ENCODE measurements at regions not wholly inside any gene's neighbourhood (a gene's known extent, or its start where the extent isn't known, plus 50 kb on each side); places are given as distances from the start of the nearest gene placed in this dataset.
A peak's percentile ranks its signal among the peaks of the same experiment; 100 is the strongest.

DNA sequence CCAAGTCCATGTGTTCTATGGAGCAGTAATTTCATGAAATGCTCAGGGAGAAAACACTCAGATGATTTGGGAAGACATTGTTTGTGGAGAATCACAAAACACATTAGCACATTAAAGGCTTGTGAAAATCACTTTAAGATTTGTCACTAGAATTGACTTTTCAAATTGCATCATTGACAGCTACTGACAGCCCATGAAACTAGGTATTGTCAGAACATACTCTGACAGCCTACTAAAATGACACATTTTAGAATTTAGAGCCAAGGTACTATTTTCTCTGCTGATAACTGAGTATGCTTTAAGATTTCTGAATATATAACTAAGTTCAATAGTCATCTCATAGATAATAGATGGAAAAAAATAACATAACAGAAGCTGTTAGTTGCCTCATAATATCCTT is 67.4 kb upstream of the FOXC1 start:
- H3K27ac ChIP-seq (replicated peaks in 1 of 4) = no peak overlapping the region
- peaks cover 0 to 3% (median 0%) of the 10 kb centered on the region in 4 donors for H3K27me3 ChIP-seq
- peaks cover 0 to 8% (median 3%) of the 10 kb centered on the region in 4 donors for H3K36me3 ChIP-seq
- intact Hi-C loops (cut with DNase I) = no loop called here
- no peak for TF ChIP-seq POLR2A (IDR thresholded peaks at IDR 0.05; ENCODE audit: low read depth)
- TF ChIP-seq, protein P1, sequence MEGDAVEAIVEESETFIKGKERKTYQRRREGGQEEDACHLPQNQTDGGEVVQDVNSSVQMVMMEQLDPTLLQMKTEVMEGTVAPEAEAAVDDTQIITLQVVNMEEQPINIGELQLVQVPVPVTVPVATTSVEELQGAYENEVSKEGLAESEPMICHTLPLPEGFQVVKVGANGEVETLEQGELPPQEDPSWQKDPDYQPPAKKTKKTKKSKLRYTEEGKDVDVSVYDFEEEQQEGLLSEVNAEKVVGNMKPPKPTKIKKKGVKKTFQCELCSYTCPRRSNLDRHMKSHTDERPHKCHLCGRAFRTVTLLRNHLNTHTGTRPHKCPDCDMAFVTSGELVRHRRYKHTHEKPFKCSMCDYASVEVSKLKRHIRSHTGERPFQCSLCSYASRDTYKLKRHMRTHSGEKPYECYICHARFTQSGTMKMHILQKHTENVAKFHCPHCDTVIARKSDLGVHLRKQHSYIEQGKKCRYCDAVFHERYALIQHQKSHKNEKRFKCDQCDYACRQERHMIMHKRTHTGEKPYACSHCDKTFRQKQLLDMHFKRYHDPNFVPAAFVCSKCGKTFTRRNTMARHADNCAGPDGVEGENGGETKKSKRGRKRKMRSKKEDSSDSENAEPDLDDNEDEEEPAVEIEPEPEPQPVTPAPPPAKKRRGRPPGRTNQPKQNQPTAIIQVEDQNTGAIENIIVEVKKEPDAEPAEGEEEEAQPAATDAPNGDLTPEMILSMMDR (IDR thresholded peaks at IDR 0.05) = no peak
- no peak for TF ChIP-seq POLR2AphosphoS5 (IDR thresholded peaks at IDR 0.05)
- no peak for TF ChIP-seq EP300 (IDR thresholded peaks at IDR 0.05)
- no peak overlapping the region for H3K4me3 ChIP-seq
- no peaks in the 10 kb centered on the region for H3K4me1 ChIP-seq
- no peaks in the 10 kb centered on the region for H3K9me3 ChIP-seq
- DNase-seq (ENCODE audit: extremely low spot score) = no peak

DNA sequence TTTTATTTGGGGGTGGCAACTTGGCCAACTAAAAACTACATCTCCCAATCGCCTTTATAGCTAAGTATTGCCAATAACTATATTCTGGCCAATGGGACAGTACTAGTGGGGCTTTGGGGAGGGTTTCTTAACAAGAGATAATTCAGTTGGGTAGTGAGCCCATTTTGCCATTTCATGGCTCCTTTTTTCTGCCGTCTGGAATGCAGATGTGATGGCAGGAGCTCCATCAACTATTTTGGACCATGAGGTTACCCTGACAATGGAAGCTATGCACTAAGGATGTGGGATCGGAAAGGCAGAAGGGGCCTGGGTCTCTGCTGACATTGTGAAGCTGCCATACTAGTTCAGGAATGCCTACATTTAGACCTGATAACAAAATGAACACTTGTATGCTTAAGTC is 67.0 kb upstream of the FOXC1 start:
- 61% methylated on average over 3 of the region's 3 CpGs for WGBS
- no peak overlapping the region for H3K4me3 ChIP-seq
- intact Hi-C loops (cut with DNase I) = no loop called here
- DNase-seq (ENCODE audit: extremely low spot score) = no peak
- no peaks in the 10 kb centered on the region for H3K9me3 ChIP-seq
- peaks cover 0 to 12% (median 3%) of the 10 kb centered on the region in 4 donors for H3K36me3 ChIP-seq
- TF ChIP-seq, protein P1 (IDR thresholded peaks at IDR 0.05) = no peak
- no peak for TF ChIP-seq EP300 (IDR thresholded peaks at IDR 0.05)
- TF ChIP-seq POLR2AphosphoS5 (IDR thresholded peaks at IDR 0.05) = no peak
- TF ChIP-seq POLR2A (IDR thresholded peaks at IDR 0.05; ENCODE audit: low read depth) = no peak
- H3K27me3 ChIP-seq = peaks cover 0 to 3% (median 0%) of the 10 kb centered on the region in 4 donors
- no peak overlapping the region for H3K27ac ChIP-seq (replicated peaks in 1 of 4)
- no peaks in the 10 kb centered on the region for H3K4me1 ChIP-seq

DNA sequence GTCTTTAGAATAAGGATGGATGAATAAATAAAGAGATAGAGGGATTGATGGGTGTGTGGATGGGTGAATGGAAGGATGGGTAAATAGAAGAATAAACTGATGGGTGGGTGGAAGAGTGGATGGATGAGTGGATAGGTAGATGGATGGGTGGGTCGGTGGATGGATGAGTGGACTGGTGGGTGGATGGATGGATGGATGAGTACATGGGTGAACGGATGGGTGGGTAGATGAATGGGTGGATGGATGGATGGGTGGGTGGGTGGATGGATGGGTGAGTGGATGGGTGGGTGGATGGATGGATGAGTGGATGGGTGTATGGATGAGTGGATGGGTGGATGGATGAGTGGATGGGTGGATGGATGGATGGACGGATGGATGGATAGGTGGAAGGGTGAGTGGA is 65.7 kb upstream of the FOXC1 start:
- Histone ChIP-seq H3K27me3 (peaks cover 0 to 3% (median 0%) of the 10 kb centered on the region in 4 donors), H3K27ac (replicated peaks in 1 of 4) (no peak overlapping the region), H3K4me3 (no peak overlapping the region), H3K4me1 (no peaks in the 10 kb centered on the region), H3K9me3 (no peaks in the 10 kb centered on the region), H3K36me3 (peaks cover 0 to 14% (median 6%) of the 10 kb centered on the region in 4 donors)
- DNase-seq (ENCODE audit: extremely low spot score) = peak; percentile 29
- intact Hi-C loops (cut with DNase I) = no loop called here
- 93% methylated on average over 3 of the region's 3 CpGs for WGBS
- no peak for TF ChIP-seq POLR2AphosphoS5 (IDR thresholded peaks at IDR 0.05)
- TF ChIP-seq, protein P1 (IDR thresholded peaks at IDR 0.05) = no peak
- no peak for TF ChIP-seq EP300 (IDR thresholded peaks at IDR 0.05)
- no peak for TF ChIP-seq POLR2A (IDR thresholded peaks at IDR 0.05; ENCODE audit: low read depth)

DNA sequence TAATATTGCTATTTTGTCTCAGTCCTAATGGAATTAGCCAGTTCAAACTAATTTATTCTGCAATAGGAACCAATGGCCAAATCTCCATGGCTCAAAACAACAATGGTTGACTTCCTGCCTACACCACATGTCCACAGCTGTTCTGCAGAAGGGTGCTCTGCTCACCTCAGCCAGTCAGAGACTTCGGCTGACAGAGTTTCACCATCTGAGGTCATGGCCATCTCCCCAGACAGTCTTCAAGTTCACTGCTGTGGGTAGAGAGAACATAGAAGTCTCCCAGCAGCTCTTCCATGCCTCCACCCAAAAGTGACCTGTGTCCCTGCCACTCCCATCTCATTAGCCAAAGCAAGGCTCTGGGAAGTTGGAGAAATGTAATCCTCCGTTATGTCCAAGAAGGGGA is 65.1 kb upstream of the FOXC1 start:
- 42% methylated on average over 2 of the region's 2 CpGs for WGBS
- TF ChIP-seq POLR2AphosphoS5 (IDR thresholded peaks at IDR 0.05) (no peak), EP300 (IDR thresholded peaks at IDR 0.05) (no peak), POLR2A (IDR thresholded peaks at IDR 0.05; ENCODE audit: low read depth) (no peak)
- TF ChIP-seq, protein P1 (IDR thresholded peaks at IDR 0.05) = no peak

DNA sequence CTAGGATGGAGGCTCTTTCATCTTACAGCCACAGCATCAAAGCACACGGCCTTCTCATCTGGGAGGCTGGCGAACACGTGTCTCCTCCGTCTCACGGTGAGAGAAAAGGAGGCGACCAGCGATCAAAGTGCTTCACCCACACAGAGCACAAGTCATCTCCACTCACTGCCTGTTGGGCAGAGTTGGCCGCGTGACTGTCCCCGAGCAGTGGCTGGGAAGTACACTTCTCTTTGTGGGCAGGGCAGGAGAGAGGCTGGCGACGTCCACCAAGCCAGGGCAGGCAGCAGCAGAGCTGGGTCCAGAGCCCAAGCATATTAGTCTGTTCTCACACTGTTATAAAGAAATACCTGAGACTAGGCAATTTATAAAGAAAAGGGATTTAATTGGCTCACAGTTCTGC is 64.1 kb upstream of the FOXC1 start:
- no peak overlapping the region for H3K27ac ChIP-seq (replicated peaks in 1 of 4)
- 86% methylated on average over 12 of the region's 12 CpGs for WGBS
- no peaks in the 10 kb centered on the region for H3K4me1 ChIP-seq
- intact Hi-C loops (cut with DNase I) = no loop called here
- H3K4me3 ChIP-seq = no peak overlapping the region
- H3K9me3 ChIP-seq = no peaks in the 10 kb centered on the region
- TF ChIP-seq POLR2A (IDR thresholded peaks at IDR 0.05; ENCODE audit: low read depth) (no peak), EP300 (IDR thresholded peaks at IDR 0.05) (no peak), POLR2AphosphoS5 (IDR thresholded peaks at IDR 0.05) (no peak)
- TF ChIP-seq, protein P1 (IDR thresholded peaks at IDR 0.05) = no peak
- peaks cover 0 to 3% (median 0%) of the 10 kb centered on the region in 4 donors for H3K27me3 ChIP-seq
- DNase-seq (ENCODE audit: extremely low spot score) = no peak
- H3K36me3 ChIP-seq = peaks cover 0 to 14% (median 6%) of the 10 kb centered on the region in 4 donors

More for the DNA sequence above, 65.1 kb upstream of the FOXC1 start:
- no peak overlapping the region for H3K27ac ChIP-seq (replicated peaks in 1 of 4)
- DNase-seq (ENCODE audit: extremely low spot score) = no peak
- intact Hi-C loops (cut with DNase I) = no loop called here
- peaks cover 0 to 14% (median 6%) of the 10 kb centered on the region in 4 donors for H3K36me3 ChIP-seq
- no peaks in the 10 kb centered on the region for H3K9me3 ChIP-seq
- no peaks in the 10 kb centered on the region for H3K4me1 ChIP-seq
- H3K27me3 ChIP-seq = peaks cover 0 to 3% (median 0%) of the 10 kb centered on the region in 4 donors
- no peak overlapping the region for H3K4me3 ChIP-seq
